GM18511 (cell line): ENCODE measurements at regions not wholly inside any gene's neighbourhood (a gene's known extent, or its start where the extent isn't known, plus 50 kb on each side); places are given as distances from the start of the nearest gene placed in this dataset.
"Not testable (repeated sequence)": the region's sequence is repeated elsewhere in the genome, so short reads cannot be mapped to it uniquely, and the experiment has no call there.

ENCODE experiments used
- ATAC-seq: cut with Tn5 transposase; IDR thresholded peaks from one replicate; pipeline ENCODE4 v1.9.1; 2021; ENCODE audit warnings: mild to moderate bottlenecking, moderate library complexity; ENCODE audit not compliant: unreplicated experiment

DNA sequence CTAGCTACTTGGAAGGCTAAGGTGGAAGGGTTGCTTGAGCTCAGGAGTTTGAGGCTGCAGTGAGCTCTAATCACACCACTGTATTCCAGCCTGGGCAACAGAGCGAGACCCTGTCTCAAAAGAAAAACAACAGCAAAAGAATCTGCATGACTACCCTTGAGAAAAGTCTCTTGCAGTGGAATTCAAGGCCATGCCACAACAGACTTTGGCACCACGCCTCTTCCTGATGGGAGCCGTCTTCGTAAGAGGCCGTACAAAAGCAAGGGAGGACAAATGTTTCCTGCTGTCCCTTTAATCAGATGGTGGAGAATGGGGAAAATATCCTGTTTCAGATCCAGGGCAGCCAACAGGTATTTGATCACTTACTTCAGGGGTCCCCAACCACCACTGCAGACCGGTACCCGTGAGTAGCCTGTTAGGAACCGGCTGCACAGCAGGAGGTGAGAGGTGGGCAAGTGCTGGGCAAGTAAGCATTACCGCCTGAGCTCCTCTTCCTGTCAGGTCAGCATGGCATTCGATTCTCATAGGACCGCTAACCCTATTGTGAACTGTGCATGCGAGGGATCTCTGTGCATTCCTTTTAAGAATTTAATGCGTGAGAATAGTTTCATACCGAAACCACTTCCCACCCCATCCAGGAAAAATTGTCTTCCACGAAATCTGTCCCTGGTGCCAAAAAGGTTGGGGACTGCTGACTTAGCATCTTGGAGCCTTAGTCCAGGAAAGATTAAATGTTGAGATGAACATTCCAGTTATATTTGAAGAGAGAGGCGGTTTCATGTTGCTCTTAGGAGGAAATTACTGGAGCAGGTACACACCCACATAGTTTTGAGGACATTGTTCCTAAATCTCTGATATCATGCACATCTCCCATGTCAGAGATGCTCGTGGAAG is 94.4 kb upstream of the XPO1 start:
- no peak for ATAC-seq

DNA sequence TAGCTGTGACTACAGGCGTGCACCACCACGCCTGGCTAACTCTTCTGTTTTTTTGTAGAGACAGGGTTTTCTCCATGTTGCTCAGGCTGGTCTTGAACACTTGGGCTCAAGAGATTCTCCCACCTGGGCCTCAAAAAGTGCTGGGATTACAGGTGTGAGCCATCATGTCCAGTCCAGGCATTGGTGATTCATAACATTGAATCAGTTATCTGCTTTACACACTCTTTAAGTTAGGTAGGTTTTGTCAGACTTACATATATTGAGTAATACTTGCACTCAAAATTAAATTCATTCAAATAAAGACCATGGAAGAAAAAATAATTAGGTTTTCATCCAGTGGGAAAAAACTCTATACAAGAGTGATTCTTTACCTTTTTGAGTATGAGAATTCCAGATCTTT is 93.2 kb upstream of the XPO1 start:
- ATAC-seq: no peak

DNA sequence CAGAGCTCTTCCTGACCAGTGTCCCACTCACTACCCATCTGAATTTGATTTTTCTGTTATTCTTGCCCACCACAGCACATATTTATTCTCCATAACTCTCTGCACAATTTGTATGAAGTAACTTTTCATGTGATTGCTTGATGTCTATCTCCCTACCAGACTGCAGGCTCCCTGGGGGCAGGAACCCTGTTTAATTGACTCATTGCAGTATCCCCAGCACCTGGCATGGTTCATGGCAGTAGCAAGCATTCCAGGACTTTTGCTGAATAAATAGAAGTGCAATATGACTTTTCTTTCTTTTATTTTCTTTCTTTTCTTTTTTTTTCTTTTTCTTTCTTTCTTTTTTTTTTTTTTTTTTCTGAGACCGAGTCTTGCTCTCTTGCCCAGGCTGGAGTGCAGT is 88.7 kb upstream of the XPO1 start:
- no peak for ATAC-seq

DNA sequence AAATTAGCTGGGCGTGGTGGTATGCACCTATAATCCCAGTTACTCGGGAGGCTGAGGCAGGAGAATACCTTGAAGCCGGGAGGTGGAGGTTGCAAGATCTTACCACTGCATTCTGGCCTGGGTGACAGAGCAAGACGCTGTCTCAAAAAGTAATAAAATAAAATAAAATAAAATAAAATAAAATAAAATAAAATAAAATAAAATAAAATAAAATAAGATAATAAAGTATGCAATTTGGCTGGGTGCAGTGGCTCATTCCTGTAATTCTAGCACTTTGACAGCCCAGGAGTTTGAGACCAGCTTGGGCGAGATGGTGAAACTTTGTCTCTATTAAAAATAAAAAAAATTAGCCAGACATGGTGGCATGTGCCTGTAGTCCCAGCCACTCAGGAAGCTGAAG is 85.6 kb upstream of the XPO1 start:
- no peak for ATAC-seq

DNA sequence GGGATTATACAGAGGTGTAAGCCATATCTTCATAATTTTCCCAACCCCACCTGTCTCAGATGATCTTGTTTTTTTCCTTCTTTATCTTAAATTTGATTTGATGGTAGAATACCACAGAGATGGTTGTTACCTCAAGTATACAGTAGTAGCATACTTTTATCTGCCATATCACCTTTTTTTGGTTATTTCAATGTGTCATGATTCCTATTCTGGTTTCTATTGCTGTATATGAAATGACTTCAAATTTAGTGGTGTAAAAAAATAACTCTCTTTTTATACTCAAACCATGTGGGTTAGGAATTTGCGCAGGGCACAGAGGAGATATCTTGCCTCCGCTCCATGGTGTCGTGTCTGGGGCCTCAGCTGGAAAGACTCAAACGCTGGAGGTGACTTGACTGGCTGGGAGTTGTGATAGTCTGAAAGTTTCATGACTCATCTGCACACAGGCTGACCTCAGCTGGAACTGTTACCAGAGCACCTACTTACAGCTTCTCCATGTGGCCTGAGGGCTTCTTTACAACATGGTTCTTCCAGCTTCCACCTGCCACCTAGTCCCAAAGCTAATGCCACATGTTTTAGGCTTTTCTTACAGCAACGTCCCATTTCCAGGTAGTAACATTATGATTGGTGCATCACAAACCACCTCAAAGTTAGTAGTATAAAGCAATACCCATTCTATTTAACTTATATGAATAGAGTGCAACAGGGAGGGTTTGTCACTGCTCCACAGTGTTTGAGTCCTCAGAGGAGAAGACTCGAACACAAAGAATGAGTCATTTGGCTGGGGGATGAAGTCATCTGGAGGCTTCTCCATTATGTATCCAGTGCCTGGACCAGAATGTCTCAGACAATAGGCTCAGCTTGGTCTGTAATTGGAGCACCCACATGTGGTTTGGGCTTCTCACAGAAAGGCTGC is 82.3 kb upstream of the XPO1 start:
- no peak for ATAC-seq

DNA sequence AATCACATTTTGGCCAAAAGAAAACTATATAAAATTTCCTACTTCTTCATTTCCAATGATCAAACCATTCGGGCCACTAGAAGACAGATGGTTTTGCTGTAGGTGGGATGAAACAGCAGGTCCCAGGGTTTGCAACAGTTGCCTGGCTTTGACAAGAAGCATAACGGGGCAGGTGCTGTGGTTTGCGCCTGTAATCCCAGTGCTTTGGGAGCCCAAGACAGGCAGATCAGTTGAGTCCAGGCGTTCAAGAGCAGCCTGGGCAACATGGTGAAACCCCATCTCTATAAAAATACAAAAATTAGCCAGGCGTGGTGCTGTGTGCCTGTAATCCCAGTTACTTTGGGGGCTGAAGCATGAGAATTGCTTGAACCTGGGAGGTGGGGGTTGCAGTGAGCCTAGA is 81.4 kb upstream of the XPO1 start:
- ATAC-seq: no peak

DNA sequence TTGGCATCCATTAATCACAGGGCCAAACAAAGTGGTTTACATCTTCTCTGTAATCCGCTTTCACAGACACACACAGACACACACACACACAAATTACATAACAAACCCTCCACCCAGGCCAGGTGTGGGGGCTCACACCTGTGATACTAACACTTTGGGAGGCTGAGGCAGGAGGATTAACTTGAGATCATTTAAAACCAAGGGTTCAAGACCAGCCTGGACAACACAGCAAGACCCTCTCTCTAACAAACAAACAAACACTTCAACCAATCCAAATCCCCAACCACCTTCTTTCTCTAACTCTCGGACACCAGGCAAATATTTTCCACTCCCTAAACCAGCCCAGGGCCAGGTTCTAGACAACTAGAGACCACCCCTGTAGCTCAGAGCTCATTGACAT is 79.5 kb upstream of the XPO1 start:
- no peak for ATAC-seq

DNA sequence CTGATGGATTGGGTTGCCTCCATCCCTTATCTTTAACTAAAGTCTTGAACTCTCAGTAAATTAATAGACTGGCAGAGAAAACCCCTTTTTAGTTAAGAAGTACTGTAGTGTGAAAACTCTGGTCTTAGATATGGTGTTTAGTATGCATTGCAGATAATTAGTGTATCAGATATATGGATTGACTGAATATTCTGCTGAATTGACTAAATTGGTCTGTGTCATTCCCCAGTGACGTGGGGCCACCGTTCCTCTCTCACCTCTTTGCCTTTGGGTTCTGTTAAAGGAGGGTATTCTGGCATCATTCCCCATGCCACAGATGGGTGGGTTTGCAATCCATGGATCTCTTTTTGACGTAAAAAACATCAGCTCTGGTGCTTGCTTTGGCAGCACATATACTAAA is 67.1 kb upstream of the XPO1 start:
- ATAC-seq: no peak

DNA sequence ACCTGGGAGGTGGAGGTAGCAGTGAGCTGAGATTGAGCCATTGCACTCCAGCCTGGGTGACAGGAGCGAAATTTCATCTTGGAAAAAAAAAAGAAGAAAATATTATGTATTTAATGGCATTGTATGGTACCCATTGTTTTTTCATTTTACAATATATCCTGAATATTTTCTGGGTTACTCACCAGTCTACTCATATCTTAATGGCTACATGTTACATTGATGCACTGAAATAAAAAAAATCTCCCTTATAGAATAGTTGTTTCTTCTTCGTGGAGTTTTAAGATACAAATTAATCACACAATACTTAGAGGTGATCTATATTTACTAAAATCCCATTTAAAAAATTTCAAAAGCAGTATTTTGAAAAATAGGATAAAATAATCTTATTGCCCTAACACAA is 66.3 kb upstream of the XPO1 start:
- ATAC-seq: no peak

DNA sequence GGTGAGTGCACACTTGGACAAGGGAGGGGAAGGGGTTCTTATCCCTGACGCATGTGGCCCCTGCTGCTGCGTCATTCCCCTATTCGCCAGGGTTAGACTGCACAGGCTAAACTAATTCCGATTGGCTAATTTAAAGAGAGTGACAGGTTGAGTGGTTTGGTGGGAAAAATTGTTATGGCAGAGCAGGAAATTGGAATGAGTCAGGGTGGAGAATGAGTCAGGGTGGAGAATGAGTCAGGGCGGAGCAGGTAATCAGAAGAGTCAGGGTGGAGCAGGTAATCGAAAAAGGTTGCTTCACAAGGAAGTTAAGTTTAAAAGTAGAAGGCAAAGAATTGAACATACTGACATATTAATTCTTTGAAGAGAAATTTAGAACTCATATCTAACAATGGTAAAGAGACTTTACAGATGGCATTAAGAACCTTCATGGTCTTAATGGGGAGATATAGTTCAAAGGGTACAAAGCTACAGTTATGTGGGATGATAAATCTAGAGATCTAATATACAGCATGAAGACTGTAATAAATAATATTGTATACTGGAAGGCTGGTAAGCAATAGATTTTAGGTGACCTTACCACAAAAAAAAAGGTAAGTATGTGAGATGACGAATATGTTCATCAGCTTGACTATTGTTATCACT is 60.5 kb upstream of the XPO1 start:
- ATAC-seq: not testable (repeated sequence)

DNA sequence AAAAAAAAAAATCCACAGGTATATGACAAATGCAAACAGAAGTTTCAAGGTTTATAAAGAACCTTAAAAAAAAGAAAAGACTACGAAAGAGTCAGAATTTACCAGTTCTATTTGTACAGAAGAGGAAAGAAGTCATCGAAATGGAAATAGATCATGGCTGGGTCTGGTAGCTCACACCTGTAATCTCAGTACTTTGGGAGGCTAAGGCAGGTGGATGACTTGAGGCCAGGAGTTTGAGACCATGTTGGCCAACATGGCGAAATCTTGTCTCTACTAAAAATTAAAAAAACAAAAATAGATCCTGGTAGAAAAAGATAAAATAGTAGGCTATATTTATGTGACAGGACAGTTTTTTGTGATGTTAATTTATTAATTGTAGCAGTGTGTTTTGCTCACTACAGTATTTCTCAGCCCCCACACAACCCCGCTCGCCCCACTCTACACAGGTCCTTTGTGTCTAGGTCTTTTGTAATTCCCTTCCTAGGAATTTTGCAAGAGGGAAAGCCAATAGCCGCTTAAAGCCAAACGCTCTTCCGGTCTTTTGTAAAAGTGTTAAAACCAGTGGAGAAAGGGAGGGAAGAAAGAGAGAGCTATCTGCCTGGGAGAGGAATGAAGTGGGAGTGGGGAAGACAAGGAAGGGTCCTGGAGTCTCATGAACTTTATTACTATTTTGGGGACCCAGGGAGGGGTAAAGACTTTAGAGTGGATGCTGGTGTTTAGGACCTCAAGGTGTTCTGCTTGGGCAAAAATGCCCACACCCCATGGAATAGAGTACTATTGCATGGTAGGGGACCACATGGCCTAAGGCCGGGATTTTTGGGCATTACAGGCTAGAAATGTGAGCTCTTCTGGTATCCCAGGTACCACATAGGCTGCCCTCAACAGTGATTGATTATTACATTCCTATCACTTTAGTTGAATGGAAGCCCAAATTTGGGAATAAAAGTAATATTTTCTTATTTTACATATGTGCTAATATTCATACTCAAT is 59.4 kb upstream of the XPO1 start:
- ATAC-seq: no peak

DNA sequence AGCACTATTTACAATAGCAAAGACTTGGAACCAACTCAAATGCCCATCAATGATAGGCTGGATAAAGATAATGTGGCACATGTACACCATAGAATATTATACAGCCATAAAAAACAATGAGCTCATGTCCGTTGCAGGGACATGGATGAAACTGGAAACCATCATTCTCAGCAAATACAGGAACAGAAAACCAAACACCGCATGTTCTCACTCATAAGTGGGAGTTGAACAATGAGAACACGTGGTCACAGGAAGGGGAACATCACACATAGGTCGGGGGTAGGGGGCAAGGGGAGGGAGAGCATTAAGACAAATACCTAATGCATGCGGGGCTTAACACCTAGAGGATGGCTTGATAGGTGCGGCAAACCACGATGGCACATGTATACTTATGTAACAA is 56.0 kb upstream of the XPO1 start:
- ATAC-seq: not testable (repeated sequence)

DNA sequence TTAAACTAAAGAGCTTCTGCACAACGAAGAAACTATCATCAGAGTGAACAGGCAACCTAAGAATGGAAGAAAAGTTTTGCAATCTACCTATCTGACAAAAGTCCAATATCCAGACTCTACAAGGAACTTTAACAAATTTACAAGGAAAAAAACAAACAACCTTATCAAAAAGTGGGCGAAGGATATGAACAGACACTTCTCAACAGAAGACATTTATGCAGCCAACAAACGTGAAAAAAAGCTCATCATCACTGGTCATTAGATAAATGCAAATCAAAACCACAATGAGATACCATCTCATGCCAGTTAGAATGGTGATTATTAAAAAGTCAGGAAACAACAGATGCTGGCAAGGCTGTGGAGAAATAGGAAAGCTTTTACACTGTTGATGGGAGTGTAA is 55.5 kb upstream of the XPO1 start:
- not testable (repeated sequence) for ATAC-seq

DNA sequence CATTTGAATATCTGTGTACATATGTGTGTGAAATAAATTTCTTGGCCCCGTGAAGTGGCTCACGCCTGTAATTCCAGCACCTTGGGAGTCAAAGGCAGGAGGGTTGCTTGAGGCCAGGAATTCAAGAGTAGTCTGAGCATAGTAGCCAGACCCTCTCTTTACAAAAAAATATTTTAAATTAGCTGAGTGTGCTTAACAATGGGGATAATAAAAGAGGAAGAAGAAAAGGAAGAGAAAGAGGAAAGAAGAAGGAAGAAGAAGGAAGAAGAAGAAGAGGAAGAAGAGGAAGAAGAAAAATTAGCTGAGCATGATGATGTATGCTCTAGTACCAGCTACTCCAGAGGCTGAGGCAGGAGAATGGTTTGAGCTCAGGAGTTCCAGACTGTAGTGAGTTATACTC is 52.1 kb upstream of the XPO1 start:
- ATAC-seq: no peak

DNA sequence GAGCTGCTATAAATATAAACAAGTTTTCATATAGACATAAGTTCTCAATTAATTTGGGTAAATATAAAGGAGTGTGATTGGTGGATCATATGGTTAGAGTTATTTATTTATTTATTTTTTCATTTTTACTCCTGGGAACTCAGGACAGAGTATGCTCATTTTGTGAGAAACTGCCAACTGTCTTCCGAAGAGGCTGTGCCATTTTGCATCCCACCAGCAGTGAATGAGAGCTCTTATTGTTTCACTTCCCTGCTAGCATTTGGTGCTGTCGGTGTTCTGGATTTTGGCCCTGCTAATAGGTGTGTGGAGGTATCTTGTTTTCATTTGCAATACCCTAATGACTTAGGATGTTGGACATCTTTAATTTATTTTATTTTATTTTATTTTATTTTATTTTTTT is 50.4 kb upstream of the XPO1 start:
- ATAC-seq: no peak
